SK-N-SH (cell line): ENCODE measurements at regions not wholly inside any gene's neighbourhood (a gene's known extent, or its start where the extent isn't known, plus 50 kb on each side); places are given as distances from the start of the nearest gene placed in this dataset.

Experiments
- CTCF ChIP-seq: fragments of 200-600 bp; sonication (generic); IDR thresholded peaks from 2 replicates; pipeline ENCODE4 v1.6.1; 2017; ENCODE audit warnings: antibody characterized with exemption, mild to moderate bottlenecking, moderate library complexity
- EP300 ChIP-seq, 2 experiments: IDR thresholded peaks; 2 replicates each; pipeline versions ENCODE4 v1.4.0 to v1.6.1; 2012; ENCODE audit warnings: borderline replicate concordance in 1 of 2, low read depth in 1 of 2, low read length in 1 of 2
- GABPA ChIP-seq: IDR thresholded peaks from 2 replicates; pipeline ENCODE4 v1.4.0; 2012; ENCODE audit warnings: low read depth, mild to moderate bottlenecking
- MAX ChIP-seq: IDR thresholded peaks from 2 replicates; pipeline ENCODE4 v1.4.0; 2012; ENCODE audit warnings: low read depth
- RAD21 ChIP-seq: IDR thresholded peaks from 2 replicates; pipeline ENCODE4 v1.6.1; 2012; ENCODE audit warnings: mild to moderate bottlenecking, low read length
- RCOR1 ChIP-seq: fragments of 150-350 bp; IDR thresholded peaks from 2 replicates; pipeline ENCODE4 v1.6.1; 2017; ENCODE audit warnings: antibody characterized with exemption, low read length
- REST ChIP-seq: IDR thresholded peaks from 2 replicates; pipeline ENCODE4 v1.6.1; 2012; ENCODE audit warnings: mild to moderate bottlenecking, low read depth, low read length, moderate library complexity
- TAF1 ChIP-seq: IDR thresholded peaks from 2 replicates; pipeline ENCODE4 v1.6.1; 2012; ENCODE audit warnings: low read depth, mild to moderate bottlenecking, low read length, moderate library complexity, borderline replicate concordance
- TEAD4 ChIP-seq: IDR thresholded peaks from 2 replicates; pipeline ENCODE4 v1.4.0; 2012; ENCODE audit warnings: mild to moderate bottlenecking, borderline replicate concordance; ENCODE audit not compliant: insufficient read depth
- USF1 ChIP-seq: IDR thresholded peaks from 2 replicates; pipeline ENCODE4 v1.4.0; 2012; ENCODE audit warnings: low read depth, borderline replicate concordance
- YY1 ChIP-seq: IDR thresholded peaks from 2 replicates; pipeline ENCODE4 v1.4.0; 2012; ENCODE audit warnings: low read depth, mild to moderate bottlenecking

- TF ChIP-seq CTCF (no peak), RCOR1 (no peak), RAD21 (no peak), REST (no peak), USF1 (no peak), YY1 (no peak), TAF1 (no peak), TEAD4 (no peak), GABPA (no peak), EP300 (IDR thresholded peaks at IDR 0.05; ENCODE audit: borderline replicate concordance in 1 of 2, low read depth in 1 of 2, low read length in 1 of 2) (no peak), MAX (no peak)
These were observed 61.5 kb upstream of the SOX13 start for GRCh38 chr1:204011426-204011825.
